GM19035 (cell line): ENCODE measurements at regions not wholly inside any gene's neighbourhood (a gene's known extent, or its start where the extent isn't known, plus 50 kb on each side); places are given as distances from the start of the nearest gene placed in this dataset.
A peak's percentile ranks its signal among the peaks of the same experiment; 100 is the strongest.
"Not testable (repeated sequence)": the region's sequence is repeated elsewhere in the genome, so short reads cannot be mapped to it uniquely, and the experiment has no call there.

Source experiments
- ATAC-seq: cut with Tn5 transposase; IDR thresholded peaks from one replicate; pipeline ENCODE4 v1.9.1; 2021; ENCODE audit not compliant: unreplicated experiment

DNA sequence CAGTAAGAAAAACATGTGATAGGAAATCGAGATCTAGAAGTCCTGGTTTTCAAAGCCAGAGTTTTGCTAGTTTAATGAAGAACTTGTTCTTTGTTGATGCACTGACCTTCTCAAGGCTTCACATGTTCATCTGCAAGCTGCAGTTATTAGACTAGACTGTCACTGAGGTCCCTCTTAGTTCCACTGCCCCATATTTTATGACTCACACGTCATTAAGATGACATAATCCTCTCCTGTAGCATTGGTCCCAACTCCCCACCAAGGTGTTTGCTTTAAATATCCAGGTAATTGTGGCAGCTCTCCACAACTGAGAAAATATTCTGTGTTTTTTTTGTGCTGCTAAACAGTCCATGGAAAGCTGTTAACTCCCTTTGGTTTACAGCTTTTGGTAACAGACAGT is 149.7 kb downstream of the MREG start:
- no peak for ATAC-seq

DNA sequence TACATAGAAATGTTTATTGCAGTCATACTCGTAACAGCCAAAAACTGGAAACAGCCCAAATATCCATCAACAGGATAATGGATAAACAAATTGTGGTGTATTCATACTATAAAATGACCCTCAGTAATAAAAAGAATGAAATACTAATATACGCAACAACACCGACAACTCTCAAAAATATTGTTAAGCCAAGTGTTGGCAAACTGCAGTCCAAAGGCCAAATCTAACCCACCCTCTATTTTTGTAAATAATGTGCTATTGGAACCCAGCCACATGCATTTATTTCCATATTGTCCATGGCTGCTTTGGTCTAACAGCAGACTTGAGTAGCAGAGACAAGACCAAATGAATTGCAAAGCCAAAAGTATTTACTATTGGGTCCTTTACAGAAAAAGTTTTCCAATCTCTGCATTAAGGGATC is 151.0 kb downstream of the MREG start:
- no peak for ATAC-seq

DNA sequence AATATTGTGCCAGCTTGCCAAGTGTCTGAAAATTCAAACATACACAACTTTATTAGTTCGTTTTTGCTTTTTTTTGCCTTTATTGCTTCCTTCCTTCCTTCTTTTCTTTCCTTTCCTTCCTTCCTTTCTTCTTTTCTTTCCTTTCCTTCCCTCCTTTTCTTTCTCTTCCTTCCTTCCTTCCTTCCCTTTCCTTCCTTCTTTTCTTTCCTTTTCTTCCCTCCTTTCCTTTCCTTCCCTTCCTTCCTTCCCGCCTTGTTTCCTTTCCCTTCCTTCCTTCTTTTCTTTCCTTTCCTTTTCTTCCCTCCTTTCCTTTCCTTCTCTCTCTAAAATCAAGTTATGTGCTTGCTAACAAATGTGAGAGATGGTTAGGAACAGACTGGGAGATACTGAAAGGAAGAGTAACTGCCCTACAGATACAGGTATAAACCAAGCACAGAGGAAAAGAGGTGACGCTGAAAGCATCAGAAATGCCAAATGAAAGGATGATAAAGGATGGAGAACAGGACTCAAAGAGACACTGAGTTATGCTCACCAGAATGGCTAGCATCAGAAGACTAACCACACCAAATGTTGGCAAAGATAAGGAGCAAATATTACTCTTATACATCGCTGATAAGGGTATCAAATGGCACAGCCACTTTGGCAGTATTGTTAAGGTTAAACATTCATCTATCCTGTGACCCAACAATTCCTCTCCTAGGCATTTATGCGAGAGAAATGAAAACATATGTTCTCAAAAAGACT is 151.6 kb downstream of the MREG start:
- ATAC-seq = no peak

DNA sequence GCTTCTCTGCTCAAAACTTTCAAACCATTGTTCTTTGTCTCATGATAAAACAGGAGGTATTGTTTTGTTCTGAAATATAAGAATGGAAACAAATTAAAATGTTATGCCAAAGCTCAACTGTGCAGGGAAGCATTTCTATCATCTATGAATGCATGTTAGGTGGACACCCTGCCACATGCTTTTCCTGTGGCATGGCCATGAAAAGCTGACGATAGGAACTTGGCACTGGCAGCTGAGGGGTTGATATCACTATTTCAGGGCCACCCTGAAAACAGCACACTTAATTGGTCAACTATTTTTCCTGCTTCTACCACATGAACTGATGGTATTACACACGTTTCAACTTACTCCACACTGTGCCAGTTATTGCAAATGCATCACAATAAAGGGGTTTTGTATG is 157.3 kb downstream of the MREG start:
- ATAC-seq = no peak

DNA sequence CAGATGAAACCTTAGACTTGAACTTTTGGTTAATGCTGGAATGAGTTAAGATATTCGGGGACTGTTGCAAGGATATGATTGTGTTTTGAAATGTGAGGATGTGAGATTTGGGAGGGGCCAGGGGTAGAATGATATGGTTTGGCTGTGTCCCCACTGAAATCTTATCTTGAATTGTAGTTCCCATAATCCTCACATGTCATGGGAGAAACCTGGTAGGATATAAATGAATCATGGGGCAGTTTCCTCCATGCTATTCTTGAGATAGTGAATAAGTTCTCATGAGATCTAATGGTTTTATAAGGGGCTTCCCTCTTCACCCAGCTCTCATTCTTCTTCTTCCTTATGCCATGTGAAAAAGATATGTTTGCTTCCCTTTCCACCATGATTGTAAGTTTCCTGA is 158.0 kb downstream of the MREG start:
- ATAC-seq = not testable (repeated sequence)

DNA sequence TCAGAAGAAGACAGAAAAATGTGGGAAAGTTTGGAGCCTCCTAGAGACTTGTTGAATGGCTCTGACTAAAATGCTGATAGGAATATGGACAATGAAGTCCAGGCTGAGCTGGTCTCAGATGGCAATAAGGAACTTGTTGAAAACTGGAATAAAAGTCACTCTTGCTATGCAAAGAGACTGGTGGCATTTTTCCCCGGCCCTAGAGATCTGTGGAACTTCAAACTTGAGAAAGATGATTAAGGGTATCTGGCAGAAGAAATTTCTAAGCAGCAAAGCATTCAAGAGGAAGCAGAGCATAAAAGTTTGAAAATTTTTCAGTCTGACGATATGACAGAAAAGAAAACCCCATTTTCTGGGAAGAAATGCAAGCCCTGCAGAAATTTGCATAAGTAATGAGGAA is 159.3 kb downstream of the MREG start:
- ATAC-seq = no peak

DNA sequence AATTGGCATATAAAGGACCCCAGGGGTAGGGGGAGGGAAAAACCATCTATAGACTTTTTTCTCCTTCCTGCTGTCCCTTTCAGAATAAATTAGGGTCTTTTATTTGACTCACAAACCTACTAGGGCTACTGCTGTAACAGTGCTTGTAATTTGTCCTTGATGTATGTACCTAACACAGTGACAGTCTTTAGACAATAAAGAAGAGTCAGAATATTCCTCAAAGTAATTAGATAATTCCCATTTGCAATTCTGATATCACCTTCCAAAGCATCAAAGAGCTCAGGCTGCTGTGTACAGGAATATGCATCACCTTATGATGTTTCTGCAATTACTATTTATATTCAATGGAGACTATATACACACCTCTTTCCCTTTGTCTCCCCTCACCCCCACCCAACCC is 161.7 kb downstream of the MREG start:
- ATAC-seq = no peak

DNA sequence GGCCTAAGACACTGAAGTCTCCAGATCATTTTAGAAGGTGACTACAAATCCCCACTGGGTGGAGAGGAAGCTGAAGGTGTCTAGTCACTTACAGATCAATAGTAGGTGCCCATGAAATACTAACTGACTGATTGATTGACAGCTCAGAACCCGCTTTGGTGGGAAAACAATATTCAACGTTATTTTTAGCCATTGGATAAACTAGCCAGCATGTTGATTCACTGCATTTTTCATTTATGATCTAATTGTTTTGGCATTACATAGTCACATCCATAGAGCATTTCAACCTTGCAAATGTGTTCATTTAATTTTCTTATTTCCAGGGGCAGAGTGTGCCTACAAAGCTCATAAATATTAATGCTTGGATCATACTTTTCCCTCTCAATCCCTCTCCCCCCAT is 162.3 kb downstream of the MREG start:
- ATAC-seq = no peak

DNA sequence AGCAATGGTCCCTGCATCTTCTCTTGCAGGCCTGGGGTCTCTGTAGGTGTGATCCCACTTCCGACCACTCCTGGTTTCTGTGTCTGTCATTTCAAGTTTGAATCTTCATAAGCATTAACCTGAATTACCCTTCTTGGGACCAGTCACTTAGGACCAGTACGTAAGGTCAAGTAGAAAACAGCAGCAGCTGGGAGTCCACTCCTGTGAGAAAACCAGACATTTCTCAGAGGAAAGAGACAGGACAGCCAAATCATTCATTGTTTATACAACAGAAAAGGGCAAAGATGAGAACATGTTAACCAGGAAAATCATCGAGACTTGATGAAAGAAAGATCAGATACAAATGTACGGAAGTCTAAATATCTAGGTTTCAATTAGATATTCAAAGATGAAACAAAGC is 163.0 kb downstream of the MREG start:
- no peak for ATAC-seq

DNA sequence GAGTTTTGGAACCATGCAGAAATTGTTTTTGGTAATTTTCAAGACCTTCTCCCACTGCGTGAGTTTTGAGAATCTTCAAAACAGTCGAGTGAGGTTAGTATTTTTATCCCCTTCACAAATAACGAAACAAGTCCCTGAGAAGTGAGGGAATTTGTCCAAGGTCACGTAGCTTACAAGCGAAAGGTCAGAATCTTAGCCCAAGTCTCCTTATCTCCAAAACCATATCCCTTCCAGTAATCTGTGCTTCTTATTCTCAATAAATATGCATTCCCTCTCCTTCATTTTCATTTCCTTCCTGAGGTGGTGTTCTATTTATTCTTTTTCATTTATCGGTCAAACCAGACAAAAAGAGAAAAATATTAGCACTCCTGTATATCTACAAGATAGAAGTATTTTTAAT is 163.6 kb downstream of the MREG start:
- ATAC-seq = no peak

DNA sequence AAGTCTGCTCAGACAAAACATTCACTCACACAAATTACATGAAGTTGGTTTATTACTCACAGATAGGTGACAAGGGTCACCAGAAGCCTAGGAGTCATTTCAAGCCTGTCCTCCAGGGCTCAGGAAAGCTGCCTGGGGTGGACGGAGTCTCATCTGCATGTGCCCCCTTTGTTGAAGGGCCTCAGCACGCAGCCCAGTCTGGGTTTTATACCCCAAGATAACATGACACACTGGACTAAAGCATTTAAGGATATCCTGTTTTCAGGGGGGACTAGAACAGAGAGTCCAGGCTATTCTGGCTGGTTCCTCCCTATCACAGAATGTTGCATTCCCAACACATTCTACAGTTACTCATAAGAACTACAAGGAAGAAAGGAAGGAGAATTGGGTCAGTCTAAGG is 164.7 kb downstream of the MREG start:
- ATAC-seq = no peak

DNA sequence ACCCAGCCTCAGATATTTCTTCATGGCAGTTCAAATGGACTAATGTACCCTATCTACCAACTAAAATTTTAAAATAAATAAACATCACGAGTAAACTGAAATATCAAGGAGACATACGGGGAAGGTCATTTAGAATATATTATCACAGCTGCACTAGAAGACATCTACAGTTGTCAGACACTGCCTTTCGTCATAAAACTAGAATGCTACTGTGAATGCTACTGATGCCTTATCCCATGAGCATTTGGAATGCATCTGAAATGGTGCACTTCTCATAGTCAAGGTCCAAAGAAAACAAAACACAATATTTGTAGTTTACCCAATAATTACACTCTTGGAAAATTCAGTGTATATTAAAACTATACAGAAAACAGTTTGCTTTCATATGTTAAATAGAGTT is 165.2 kb downstream of the MREG start:
- ATAC-seq = no peak

DNA sequence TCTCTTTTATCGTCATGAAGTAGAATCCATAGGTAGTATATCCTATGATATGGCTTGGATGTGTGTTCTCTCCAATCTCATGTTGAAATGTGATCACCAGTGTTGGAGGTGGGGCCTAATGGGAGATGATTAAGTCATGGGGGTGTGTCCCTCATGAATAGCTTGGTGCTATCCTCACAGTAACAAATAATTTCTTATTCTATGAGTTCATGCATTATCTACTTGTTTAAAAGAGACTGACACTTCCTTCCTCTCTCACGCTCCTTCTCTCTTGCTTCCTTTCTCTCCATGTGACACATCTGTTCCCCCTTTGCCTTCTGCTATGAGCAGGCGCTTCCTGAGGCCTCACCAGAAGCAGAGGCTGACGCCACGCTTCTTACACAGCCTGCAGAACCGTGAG is 165.6 kb downstream of the MREG start:
- no peak for ATAC-seq

DNA sequence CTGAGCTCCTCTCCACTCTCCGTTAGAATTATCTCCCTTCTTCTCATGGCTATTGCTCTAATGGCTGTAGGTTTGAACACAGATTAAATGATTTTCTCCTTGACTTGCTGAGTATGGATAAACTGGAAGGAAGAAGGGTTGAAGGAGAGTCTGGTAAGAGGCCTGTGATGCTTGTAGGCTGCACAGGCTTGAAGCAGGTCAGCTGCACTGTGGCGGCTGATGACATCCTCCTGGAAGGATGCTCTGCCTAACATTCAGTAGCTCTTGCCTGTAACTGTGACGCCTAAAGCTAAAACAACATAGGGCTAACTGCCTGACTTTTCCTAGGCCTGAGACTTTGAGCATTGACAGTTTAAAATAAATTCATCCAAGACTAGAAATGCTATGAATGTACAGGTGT is 166.3 kb downstream of the MREG start:
- no peak for ATAC-seq

DNA sequence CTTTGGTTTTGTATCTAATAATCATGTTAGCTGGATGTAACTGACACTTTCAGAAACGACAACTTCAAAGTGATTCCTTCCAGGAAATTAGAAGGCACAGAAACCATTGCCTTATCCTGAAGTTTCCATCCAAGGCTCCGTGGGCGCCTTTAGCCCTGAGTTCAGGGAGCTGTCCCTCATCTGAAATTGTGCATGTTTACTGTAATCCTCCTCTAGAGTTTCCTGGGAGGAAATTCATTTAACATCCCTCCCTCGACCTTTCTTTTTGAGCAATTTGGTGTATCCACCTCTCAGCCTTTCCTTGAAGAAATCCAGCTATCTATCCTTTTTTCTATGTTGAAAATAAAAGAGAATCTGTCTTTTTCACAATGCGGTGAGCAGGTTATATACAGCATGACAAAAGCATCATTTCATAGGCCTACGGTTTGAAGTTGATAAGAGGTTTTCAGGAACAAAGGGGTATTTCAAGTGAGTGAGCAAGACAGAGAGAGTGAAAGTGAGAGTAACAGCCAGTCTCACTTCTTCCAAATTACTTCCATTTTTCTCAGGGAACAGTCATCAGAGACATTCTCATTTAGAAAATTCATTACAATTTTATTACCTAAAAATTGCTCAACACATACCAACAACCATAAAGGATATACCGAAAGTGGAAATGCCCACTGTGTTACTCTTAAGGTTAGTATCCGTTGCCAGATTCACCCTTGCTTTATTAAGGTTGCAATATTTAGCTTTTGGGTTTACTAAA is 167.3 kb downstream of the MREG start:
- peak; percentile 55 for ATAC-seq

DNA sequence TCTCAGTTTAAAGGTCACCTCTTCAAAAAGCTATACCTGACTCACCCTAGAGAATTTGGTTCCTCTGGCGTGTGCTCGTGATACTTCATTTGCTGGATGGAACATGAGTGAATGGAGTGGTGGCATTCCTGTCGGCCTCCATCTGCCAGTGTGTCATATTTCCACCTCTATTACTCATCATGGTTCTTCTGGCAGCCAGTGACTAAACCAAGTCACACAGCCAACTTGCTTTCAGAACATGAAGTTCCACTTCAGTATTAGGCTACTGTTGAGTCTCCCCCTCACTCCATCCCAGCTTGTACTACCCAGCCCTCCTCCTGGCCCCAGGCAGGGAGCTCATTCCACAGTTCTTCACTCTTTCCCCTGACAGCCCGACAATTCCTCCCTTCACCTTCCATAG is 169.8 kb downstream of the MREG start:
- ATAC-seq = no peak

DNA sequence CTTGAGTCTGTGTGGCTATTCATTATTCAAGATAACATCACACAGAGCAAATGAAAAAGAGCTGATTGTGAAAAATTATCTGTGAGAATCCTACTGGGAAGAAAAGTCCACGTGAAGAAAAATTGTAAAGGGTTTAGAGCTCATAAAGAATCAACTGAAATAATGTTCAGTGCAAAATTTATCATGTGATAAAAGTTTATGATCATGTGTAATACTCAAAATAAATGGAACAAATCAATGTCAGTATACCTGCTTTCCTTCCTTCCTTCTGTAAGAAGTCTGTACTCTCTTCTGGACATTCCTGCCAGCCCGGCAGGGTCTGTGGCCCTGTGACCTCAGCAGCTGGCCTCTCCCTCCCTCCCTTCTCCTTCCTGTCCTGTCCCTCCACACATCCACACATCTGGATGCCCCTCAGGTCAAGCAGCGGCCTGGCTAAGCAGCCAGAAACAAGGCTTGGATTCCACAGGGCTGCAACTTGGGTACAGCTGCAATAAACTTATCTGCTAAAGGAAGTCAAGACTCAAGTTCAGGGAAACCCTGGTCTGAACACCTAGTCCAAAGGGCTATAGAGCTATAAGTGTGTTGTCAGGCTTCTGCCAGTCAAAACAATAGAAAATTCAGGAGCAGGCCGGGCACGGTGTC is 172.1 kb downstream of the MREG start:
- ATAC-seq = peak; percentile 3

DNA sequence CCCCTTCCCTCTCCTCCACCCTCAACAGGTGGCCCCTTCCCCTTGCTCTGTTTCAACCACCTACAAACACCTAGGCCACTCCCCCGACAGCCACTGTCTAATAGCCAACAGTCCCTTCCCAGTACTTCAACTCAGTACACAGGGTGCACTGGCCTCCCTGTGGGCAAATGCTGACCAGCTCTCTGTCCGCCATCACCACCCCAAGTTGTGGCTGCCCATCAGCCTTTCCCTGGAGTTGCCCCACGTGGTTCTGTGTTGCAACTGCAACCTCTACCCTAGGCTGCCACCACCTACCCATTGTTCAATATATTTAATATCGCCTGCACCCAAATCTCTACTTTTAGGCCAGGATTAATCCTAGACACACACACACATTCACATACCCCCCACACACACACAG is 173.5 kb downstream of the MREG start:
- ATAC-seq = no peak

DNA sequence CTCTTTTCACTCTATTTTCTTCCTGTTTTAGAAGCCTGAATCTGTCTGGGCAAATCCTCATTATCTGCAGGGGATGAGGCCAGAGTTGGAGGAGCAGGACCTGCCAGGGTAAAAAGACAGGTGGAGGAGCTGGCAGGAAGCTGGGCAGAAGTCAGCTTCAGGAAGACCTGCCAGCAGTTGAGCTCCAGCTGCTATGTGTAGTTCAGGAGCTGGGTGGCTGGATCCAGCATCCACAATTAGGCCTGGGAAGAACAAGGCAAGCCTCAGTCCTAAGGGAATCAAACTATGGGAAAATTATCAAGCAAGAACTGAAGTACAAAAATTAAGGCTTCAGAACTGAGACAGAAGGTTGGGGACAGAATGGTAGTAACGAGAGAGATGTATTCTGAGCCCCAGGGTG is 174.0 kb downstream of the MREG start:
- no peak for ATAC-seq

DNA sequence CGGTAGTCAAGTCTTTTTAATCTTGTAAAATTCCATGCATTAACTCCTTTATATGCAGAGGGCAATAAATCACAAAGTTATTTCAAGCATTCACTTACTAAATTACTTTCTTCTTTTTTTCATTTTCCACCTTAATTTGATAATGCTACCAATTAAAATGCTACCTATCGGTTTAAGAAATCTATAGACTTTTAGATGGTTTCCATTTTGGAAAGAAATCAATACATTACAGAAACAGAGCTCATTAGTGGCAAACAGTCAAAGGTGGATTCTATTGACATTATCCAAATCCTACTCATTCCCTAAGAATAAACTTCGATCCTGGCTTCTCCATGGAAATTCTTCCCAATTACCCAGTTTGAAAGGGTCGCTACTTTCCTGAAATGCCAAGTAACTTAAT is 176.5 kb downstream of the MREG start:
- ATAC-seq = no peak

DNA sequence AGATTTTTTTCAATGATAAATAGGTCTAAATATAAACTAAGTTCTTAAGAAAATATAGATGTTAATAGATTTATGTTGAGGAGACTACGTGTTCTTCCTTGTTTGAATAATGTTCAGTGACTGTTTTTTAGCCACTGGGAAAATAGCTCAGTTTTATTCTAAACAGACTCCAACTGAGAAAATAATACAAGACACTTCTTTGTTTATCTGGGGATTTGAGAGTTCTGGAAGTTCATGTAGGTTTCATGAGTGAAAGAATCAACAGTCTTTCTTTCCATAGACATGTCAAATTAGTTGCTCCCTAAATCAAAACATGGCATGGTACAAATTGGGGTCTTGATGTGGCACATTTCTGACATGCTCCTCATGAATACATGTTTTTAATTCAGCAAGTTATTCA is 177.7 kb downstream of the MREG start:
- no peak for ATAC-seq

DNA sequence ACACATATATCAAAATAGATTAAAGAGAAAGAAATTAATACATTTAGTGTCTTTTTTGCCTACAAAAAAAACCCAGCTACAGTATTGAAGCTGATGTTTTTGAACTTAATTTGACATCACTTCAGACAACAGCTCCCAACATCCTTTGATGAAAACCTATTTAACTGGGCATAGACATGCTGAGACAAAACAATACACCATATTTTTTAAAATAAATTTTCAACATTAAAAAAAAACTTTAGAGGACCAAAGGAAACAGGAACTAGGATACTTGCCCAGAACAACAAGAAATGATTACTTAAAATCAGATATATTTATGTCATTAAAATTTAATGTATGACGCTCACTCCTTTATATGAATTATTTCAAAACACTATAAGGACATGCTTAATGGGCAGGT is 178.1 kb downstream of the MREG start:
- ATAC-seq = no peak
